H1 (cell line): ENCODE measurements at regions not wholly inside any gene's neighbourhood (a gene's known extent, or its start where the extent isn't known, plus 50 kb on each side); places are given as distances from the start of the nearest gene placed in this dataset.

Experiments
- CTCF ChIA-PET: fragments of 300-600 bp; sonication (Branson Sonifier 250); formaldehyde crosslinking; loops from one replicate; lab custom pipeline; 2021; ENCODE audit not compliant: partially characterized antibody; lab: Charles Lee
- POLR2A ChIA-PET: fragments of 300-600 bp; sonication (Branson Sonifier 250); formaldehyde crosslinking; loops from one replicate; lab custom pipeline; 2021; ENCODE audit warnings: inconsistent platforms; ENCODE audit not compliant: partially characterized antibody; lab: Charles Lee
- DNase-seq, 2 experiments: peaks; one replicate each; pipeline versions ENCODE4 v3.0.0 to v3.0.0-alpha.2; 2010 to 2022; ENCODE audit warnings: low spot score in 2 of 2, low read depth in 1 of 2, mixed read lengths in 1 of 2
- FAIRE-seq: peaks from 2 replicates; lab custom pipeline; 2011; peaks lifted over from hg19 to GRCh38; lab: Jason Lieb, UNC
- H2AFZ ChIP-seq: 2 replicates; pipeline ENCODE4 v1.8.1; 2012; ENCODE audit warnings: low read length, inconsistent platforms
- H2AK5ac ChIP-seq: 2 replicates; pipeline ENCODE4 v1.6.1; 2013; ENCODE audit warnings: low read depth, low read length
- H2BK120ac ChIP-seq: replicated peaks from 2 replicates; pipeline ENCODE3; 2013; ENCODE audit warnings: low read depth, low read length, inconsistent platforms
- H2BK12ac ChIP-seq: 2 replicates; pipeline ENCODE4 v1.6.1; 2013; ENCODE audit warnings: low read depth, low read length
- H2BK15ac ChIP-seq: 2 replicates; pipeline ENCODE4 v1.6.1; 2013; ENCODE audit warnings: low read length
- H2BK20ac ChIP-seq: 2 replicates; pipeline ENCODE4 v1.6.1; 2013; ENCODE audit warnings: low read length
- H2BK5ac ChIP-seq: 2 replicates; pipeline ENCODE4 v1.6.1; 2013; ENCODE audit warnings: low read depth, low read length
- H3K14ac ChIP-seq: 2 replicates; pipeline ENCODE4 v1.6.1; 2013; ENCODE audit warnings: inconsistent platforms; ENCODE audit not compliant: insufficient read length
- H3K18ac ChIP-seq: 2 replicates; pipeline ENCODE4 v1.6.1; 2013; ENCODE audit warnings: low read length; ENCODE audit errors: extremely low read depth
- H3K23ac ChIP-seq: 2 replicates; pipeline ENCODE4 v1.6.1; 2013; ENCODE audit warnings: inconsistent platforms; ENCODE audit not compliant: insufficient read length
- H3K23me2 ChIP-seq: 2 replicates; pipeline ENCODE4 v1.6.1; 2013; ENCODE audit warnings: low read depth, low read length
- H3K27ac ChIP-seq: 2 replicates; pipeline ENCODE4 v1.6.1; 2011; ENCODE audit warnings: low read depth, low read length, inconsistent platforms
- H3K27me3 ChIP-seq, 4 experiments: replicated peaks in 1 of 4; 1 replicate in 1 of 4; 2 replicates in 3 of 4; pipeline versions ENCODE4 v1.6.1 to v1.8.1; 2011 to 2013; ENCODE audit warnings: low read length in 3 of 4, mild to moderate bottlenecking in 3 of 4, inconsistent platforms in 2 of 4, mixed read lengths in 2 of 4, moderate library complexity in 1 of 4; ENCODE audit not compliant: control insufficient read depth in 3 of 4, insufficient read depth in 3 of 4; ENCODE audit errors: extremely low read depth in 1 of 4
- H3K36me3 ChIP-seq, 4 experiments: 2 replicates each; pipeline versions ENCODE4 v1.6.1 to v1.8.1; 2011 to 2013; ENCODE audit warnings: mild to moderate bottlenecking in 4 of 4, low read length in 3 of 4, moderate library complexity in 2 of 4, control low read depth in 1 of 4, inconsistent platforms in 1 of 4; ENCODE audit not compliant: insufficient read depth in 4 of 4, control insufficient read depth in 2 of 4
- H3K4ac ChIP-seq: replicated peaks from 2 replicates; pipeline ENCODE3; 2013; ENCODE audit warnings: low read length, low read depth, mixed read lengths, inconsistent platforms; ENCODE audit not compliant: insufficient read length
- H3K4me1 ChIP-seq, 4 experiments: replicated peaks in 1 of 4; 1 replicate in 1 of 4; 2 replicates in 3 of 4; pipeline versions ENCODE4 v1.6.1 to v1.8.1; 2011 to 2013; ENCODE audit warnings: low read length in 3 of 4, inconsistent platforms in 2 of 4, mixed read lengths in 1 of 4; ENCODE audit not compliant: insufficient read depth in 4 of 4, control insufficient read depth in 3 of 4
- H3K4me2 ChIP-seq, 2 experiments: 2 replicates each; pipeline versions ENCODE4 v1.6.1 to v1.8.1; 2011 to 2013; ENCODE audit warnings: low read depth in 2 of 2, low read length in 2 of 2, control low read depth in 1 of 2, inconsistent platforms in 1 of 2, mild to moderate bottlenecking in 1 of 2; ENCODE audit not compliant: insufficient read depth in 1 of 2
- H3K4me3 ChIP-seq, 4 experiments: fragments of 200-600, 300-600 bp in 1 of 4; sonication (generic), shearing (Covaris generic), sonication (Bioruptor Twin) in 1 of 4; 2 replicates each; pipeline versions ENCODE4 v1.5.1 to v1.8.1; 2011 to 2016; ENCODE audit warnings: low read length in 4 of 4, low read depth in 3 of 4, control low read depth in 2 of 4, inconsistent platforms in 2 of 4, mild to moderate bottlenecking in 2 of 4, mixed read lengths in 1 of 4, moderate library complexity in 1 of 4; ENCODE audit not compliant: insufficient read depth in 2 of 4; ENCODE audit errors: extremely low read depth in 1 of 4
- H3K56ac ChIP-seq: replicated peaks from 2 replicates; pipeline ENCODE3; 2013; ENCODE audit warnings: low read depth, mild to moderate bottlenecking, mixed read lengths, low read length, inconsistent platforms; ENCODE audit not compliant: insufficient read length
- H3K79me1 ChIP-seq: 2 replicates; pipeline ENCODE4 v1.6.1; 2013; ENCODE audit warnings: low read depth, low read length, control low read depth
- H3K79me2 ChIP-seq, 2 experiments: 2 replicates each; pipeline versions ENCODE4 v1.6.1 to v1.8.1; 2012 to 2013; ENCODE audit warnings: low read length in 2 of 2, mild to moderate bottlenecking in 2 of 2, inconsistent platforms in 1 of 2; ENCODE audit not compliant: insufficient read depth in 2 of 2, control insufficient read depth in 1 of 2
- H3K9ac ChIP-seq, 4 experiments: replicated peaks in 1 of 4; 1 replicate in 1 of 4; 2 replicates in 3 of 4; pipeline versions ENCODE4 v1.6.1 to v1.8.1; 2011 to 2013; ENCODE audit warnings: low read depth in 3 of 4, low read length in 3 of 4, control low read depth in 2 of 4, mild to moderate bottlenecking in 2 of 4, moderate library complexity in 2 of 4, inconsistent platforms in 1 of 4; ENCODE audit errors: extremely low read depth in 1 of 4
- H3K9me3 ChIP-seq, 2 experiments: 2 replicates each; pipeline versions ENCODE4 v1.6.1 to v1.8.1; 2012 to 2013; ENCODE audit warnings: mild to moderate bottlenecking in 2 of 2, moderate library complexity in 2 of 2, control low read depth in 1 of 2, inconsistent platforms in 1 of 2, low read depth in 1 of 2, low read length in 1 of 2, mixed read lengths in 1 of 2; ENCODE audit not compliant: insufficient read depth in 2 of 2
- H4K20me1 ChIP-seq, 2 experiments: replicated peaks in 1 of 2; 2 replicates each; pipeline versions ENCODE3 to v1.8.1; 2011 to 2013; ENCODE audit warnings: inconsistent platforms in 2 of 2, low read length in 2 of 2, mild to moderate bottlenecking in 1 of 2; ENCODE audit not compliant: insufficient read depth in 2 of 2, control insufficient read depth in 1 of 2
- H4K5ac ChIP-seq: 2 replicates; pipeline ENCODE4 v1.6.1; 2013; ENCODE audit warnings: low read length, low read depth, mixed read lengths, inconsistent platforms; ENCODE audit not compliant: insufficient read length
- H4K8ac ChIP-seq: 2 replicates; pipeline ENCODE4 v1.8.0; 2013; ENCODE audit warnings: mild to moderate bottlenecking, moderate library complexity, low read length, inconsistent platforms; ENCODE audit not compliant: insufficient read depth; ENCODE audit errors: extremely low read depth
- H4K91ac ChIP-seq: replicated peaks from 2 replicates; pipeline ENCODE3; 2013; ENCODE audit warnings: low read length, mixed read lengths, inconsistent platforms; ENCODE audit not compliant: insufficient read length
- ASH2L ChIP-seq: fragments of 200-600, 300-600 bp; sonication (generic); IDR thresholded peaks from one replicate; pipeline ENCODE4 v1.7.1; 2017; ENCODE audit warnings: low read length
- BACH1 ChIP-seq: IDR thresholded peaks from 2 replicates; pipeline ENCODE4 v1.6.1; 2012; ENCODE audit warnings: low read length, improper control_type of control experiment
- GTF2F1 ChIP-seq: IDR thresholded peaks from 2 replicates; pipeline ENCODE4 v1.6.1; 2012; ENCODE audit warnings: low read depth, low read length, improper control_type of control experiment, borderline replicate concordance
- KDM1A ChIP-seq: fragments of 200-600, 300-600 bp; sonication (generic); IDR thresholded peaks from 2 replicates; pipeline ENCODE4 v1.7.1; 2016; ENCODE audit warnings: mild to moderate bottlenecking, low read length, borderline replicate concordance
- RNF2 ChIP-seq: fragments of 200-900, 300-1000 bp; sonication (generic); IDR thresholded peaks from 2 replicates; pipeline ENCODE4 v1.7.1; 2016; ENCODE audit warnings: borderline replicate concordance, low read depth, mild to moderate bottlenecking, antibody characterized with exemption, low read length; ENCODE audit not compliant: poor library complexity, severe bottlenecking; ENCODE audit errors: missing control alignments
- SP4 ChIP-seq: IDR thresholded peaks from 2 replicates; pipeline ENCODE4 v1.6.1; 2012; ENCODE audit warnings: low read length, inconsistent platforms
- TAF1 ChIP-seq: IDR thresholded peaks from 2 replicates; pipeline ENCODE4 v1.6.1; 2011; ENCODE audit warnings: mild to moderate bottlenecking, low read depth, low read length
- WGBS, 2 experiments: shearing (Covaris generic) in 1 of 2; methylation state at CpG; one replicate each; pipeline versions ENCODE4 v1.1.6 to v1.1.7; 2013 to 2015; ENCODE audit warnings: low lambda C conversion rate in 2 of 2, mixed read lengths in 2 of 2, inconsistent platforms in 1 of 2, low coverage in 1 of 2, missing lambda C conversion rate in 1 of 2; ENCODE audit not compliant: insufficient replicate concordance in 2 of 2, insufficient coverage in 1 of 2, insufficient read length in 1 of 2; ENCODE audit errors: extremely low coverage in 1 of 2, missing lambda C conversion rate in 1 of 2; 5-methylcytosine and 5-hydroxymethylcytosine counted together

GRCh38 chr17:65320820-65321219 is 183.7 kb downstream of the RGS9 start:
- FAIRE-seq (no peak), DNase-seq (no peak)
- Histone ChIP-seq H2AFZ (no peak overlapping the region), H2BK12ac (no peak overlapping the region), H3K79me1 (no peaks in the 10 kb centered on the region), H3K4me2 (no peak overlapping the region), H3K4me3 (no peak overlapping the region), H2BK20ac (no peak overlapping the region), H2BK15ac (no peak overlapping the region), H3K4me1 (no peaks in the 10 kb centered on the region), H3K18ac (no peak overlapping the region), H3K79me2 (no peaks in the 10 kb centered on the region), H3K23me2 (no peaks in the 10 kb centered on the region), H3K56ac (no peak overlapping the region), H3K27me3 (no peaks in the 10 kb centered on the region), H4K91ac (no peak overlapping the region), H3K9me3 (no peaks in the 10 kb centered on the region), H4K20me1 (no peaks in the 10 kb centered on the region), H3K27ac (no peak overlapping the region), H3K14ac (no peak overlapping the region), H2BK5ac (no peak overlapping the region), H3K36me3 (no peaks in the 10 kb centered on the region), H3K23ac (no peak overlapping the region), H4K5ac (no peak overlapping the region), H4K8ac (no peak overlapping the region), H3K9ac (no peak overlapping the region), H2AK5ac (no peak overlapping the region), H2BK120ac (no peak overlapping the region), H3K4ac (no peak overlapping the region)
- POLR2A ChIA-PET: interaction anchor here (0.8 kb wide), 1 partner anchor 10 kb away, joined by 3 read pairs; no protein-coding TSS in a partner anchor
- CTCF ChIA-PET: interaction anchor here (0.6 to 1.1 kb wide), 3 partner anchors 13 to 333 kb away, joined by 3 read pairs; no protein-coding TSS in a partner anchor
- no peak for TF ChIP-seq ASH2L
- TF ChIP-seq BACH1: no peak
- TF ChIP-seq RNF2: no peak
- no peak for TF ChIP-seq GTF2F1
- TF ChIP-seq TAF1: no peak
- no peak for TF ChIP-seq SP4
- TF ChIP-seq KDM1A: no peak
- whole genome bisulfite sequencing, 2 experiments: 93% methylated on average over 5 of the region's 5 CpGs; no CpG with 5 or more reads in 1 of the 2 experiments
